IPS DF 6.9 (cell line): ENCODE measurements at regions not wholly inside any gene's neighbourhood (a gene's known extent, or its start where the extent isn't known, plus 50 kb on each side); places are given as distances from the start of the nearest gene placed in this dataset.
"Not testable (repeated sequence)": the region's sequence is repeated elsewhere in the genome, so short reads cannot be mapped to it uniquely, and the experiment has no call there.

Source experiments
- DNase-seq: peaks from one replicate; pipeline ENCODE4 v3.0.0-alpha.2; 2013; ENCODE audit warnings: low read depth, low spot score
- H3K27ac ChIP-seq: one replicate; pipeline ENCODE4 v1.5.1; 2013; ENCODE audit warnings: low read length, control low read depth
- H3K27me3 ChIP-seq: 2 replicates; pipeline ENCODE4 v1.6.1; 2013; ENCODE audit warnings: mild to moderate bottlenecking, low read length; ENCODE audit not compliant: control insufficient read depth, insufficient read depth
- H3K36me3 ChIP-seq: 2 replicates; pipeline ENCODE4 v1.6.1; 2013; ENCODE audit warnings: low read length; ENCODE audit not compliant: control insufficient read depth, insufficient read depth
- H3K4me1 ChIP-seq: 2 replicates; pipeline ENCODE4 v1.6.1; 2013; ENCODE audit warnings: low read length; ENCODE audit not compliant: control insufficient read depth, insufficient read depth
- H3K4me3 ChIP-seq: 2 replicates; pipeline ENCODE4 v1.5.1; 2013; ENCODE audit warnings: mild to moderate bottlenecking, low read length
- H3K9me3 ChIP-seq: 2 replicates; pipeline ENCODE4 v1.6.1; 2013; ENCODE audit warnings: low read length, inconsistent platforms; ENCODE audit not compliant: control insufficient read depth, insufficient read depth
- WGBS: extraction: QIAGEN DNeasy Blood & Tissue Kit; methylation state at CpG from one replicate; pipeline ENCODE4 v1.1.7; 2013; ENCODE audit warnings: mixed read lengths, missing lambda C conversion rate; ENCODE audit not compliant: insufficient read length, insufficient coverage; 5-methylcytosine and 5-hydroxymethylcytosine counted together

- H3K36me3 ChIP-seq, result no peaks in the 10 kb centered on the region
- H3K4me1 ChIP-seq, result no peaks in the 10 kb centered on the region
- H3K27me3 ChIP-seq, result no peaks in the 10 kb centered on the region
- DNase-seq, result no peak
- no peak overlapping the region for H3K4me3 ChIP-seq
- no peak overlapping the region for H3K27ac ChIP-seq
- H3K9me3 ChIP-seq, result no peaks in the 10 kb centered on the region
Observed at GRCh38 chr4:163688856-163689255, 194.4 kb downstream of the TMA16 start.

- no peaks in the 10 kb centered on the region for H3K9me3 ChIP-seq
- no peak overlapping the region for H3K27ac ChIP-seq
- DNase-seq, result no peak
- no peaks in the 10 kb centered on the region for H3K36me3 ChIP-seq
- no peak overlapping the region for H3K4me3 ChIP-seq
- no peaks in the 10 kb centered on the region for H3K27me3 ChIP-seq
- no peaks in the 10 kb centered on the region for H3K4me1 ChIP-seq
Observed at GRCh38 chr4:163693211-163693610, 198.7 kb downstream of the TMA16 start.

GRCh38 chr4:163693776-163694175 is 199.3 kb downstream of the TMA16 start:
- Histone ChIP-seq H3K4me3 (no peak overlapping the region), H3K36me3 (no peaks in the 10 kb centered on the region), H3K27ac (no peak overlapping the region), H3K4me1 (no peaks in the 10 kb centered on the region), H3K27me3 (no peaks in the 10 kb centered on the region), H3K9me3 (no peaks in the 10 kb centered on the region)
- WGBS, result no CpG with 5 or more reads among the region's 4 CpGs
- DNase-seq, result no peak

GRCh38 chr4:163694385-163694784 is 199.9 kb downstream of the TMA16 start:
- no peaks in the 10 kb centered on the region for H3K4me1 ChIP-seq
- no peak overlapping the region for H3K4me3 ChIP-seq
- H3K27ac ChIP-seq, result no peak overlapping the region
- DNase-seq, result no peak
- no peaks in the 10 kb centered on the region for H3K27me3 ChIP-seq
- no peaks in the 10 kb centered on the region for H3K36me3 ChIP-seq
- H3K9me3 ChIP-seq, result no peaks in the 10 kb centered on the region

GRCh38 chr4:163697121-163697520 is 202.6 kb downstream of the TMA16 start:
- Histone ChIP-seq H3K9me3 (no peaks in the 10 kb centered on the region), H3K27ac (no peak overlapping the region), H3K27me3 (no peaks in the 10 kb centered on the region), H3K4me3 (no peak overlapping the region), H3K36me3 (no peaks in the 10 kb centered on the region), H3K4me1 (no peaks in the 10 kb centered on the region)
- DNase-seq, result no peak
- no CpG with 5 or more reads among the region's 3 CpGs for WGBS

- H3K36me3 ChIP-seq, H3K27ac ChIP-seq, DNase-seq, H3K4me1 ChIP-seq, H3K4me3 ChIP-seq, H3K9me3 ChIP-seq, H3K27me3 ChIP-seq: not testable (repeated sequence)
- WGBS, result no CpG with 5 or more reads among the region's 4 CpGs
Observed at GRCh38 chr4:163700383-163700782, 205.9 kb downstream of the TMA16 start.

- no peaks in the 10 kb centered on the region for H3K4me1 ChIP-seq
- H3K27ac ChIP-seq, result no peak overlapping the region
Observed at GRCh38 chr4:163701916-163702315, 207.4 kb downstream of the TMA16 start.

GRCh38 chr4:163702736-163703135 is 208.2 kb downstream of the TMA16 start:
- Histone ChIP-seq H3K9me3 (no peaks in the 10 kb centered on the region), H3K27me3 (no peaks in the 10 kb centered on the region), H3K4me3 (no peak overlapping the region), H3K4me1 (no peaks in the 10 kb centered on the region), H3K27ac (no peak overlapping the region), H3K36me3 (no peaks in the 10 kb centered on the region)
- WGBS, result no CpG with 5 or more reads among the region's 4 CpGs
- no peak for DNase-seq

More at GRCh38 chr4:163701916-163702315, 207.4 kb downstream of the TMA16 start:
- no peaks in the 10 kb centered on the region for H3K27me3 ChIP-seq
- no CpG with 5 or more reads among the region's 5 CpGs for WGBS
- H3K9me3 ChIP-seq, result no peaks in the 10 kb centered on the region
- no peaks in the 10 kb centered on the region for H3K36me3 ChIP-seq
- H3K4me3 ChIP-seq, result no peak overlapping the region
- no peak for DNase-seq

- Histone ChIP-seq H3K36me3 (no peaks in the 10 kb centered on the region), H3K9me3 (no peaks in the 10 kb centered on the region), H3K27me3 (no peaks in the 10 kb centered on the region), H3K27ac (no peak overlapping the region), H3K4me1 (no peaks in the 10 kb centered on the region), H3K4me3 (no peak overlapping the region)
- no CpG with 5 or more reads among the region's 1 CpG for WGBS
- DNase-seq, result no peak
Observed at GRCh38 chr4:163703251-163703650, 208.8 kb downstream of the TMA16 start.

GRCh38 chr4:163707873-163708272 is 213.4 kb downstream of the TMA16 start:
- Histone ChIP-seq H3K4me1 (no peaks in the 10 kb centered on the region), H3K27ac (no peak overlapping the region), H3K36me3 (no peaks in the 10 kb centered on the region), H3K9me3 (no peaks in the 10 kb centered on the region), H3K27me3 (no peaks in the 10 kb centered on the region), H3K4me3 (no peak overlapping the region)
- DNase-seq, result no peak

- no peaks in the 10 kb centered on the region for H3K27me3 ChIP-seq
- H3K4me3 ChIP-seq, result no peak overlapping the region
- WGBS, result no CpG with 5 or more reads among the region's 1 CpG
- H3K36me3 ChIP-seq, result no peaks in the 10 kb centered on the region
- no peak overlapping the region for H3K27ac ChIP-seq
- no peak for DNase-seq
- no peaks in the 10 kb centered on the region for H3K9me3 ChIP-seq
- no peaks in the 10 kb centered on the region for H3K4me1 ChIP-seq
Observed at GRCh38 chr4:163709601-163710000, 215.1 kb downstream of the TMA16 start.
